KMS-11 (cell line): ENCODE measurements at regions not wholly inside any gene's neighbourhood (a gene's known extent, or its start where the extent isn't known, plus 50 kb on each side); places are given as distances from the start of the nearest gene placed in this dataset.

ENCODE experiments used
- H2AFZ ChIP-seq: fragments of 200-600 bp; sonication (generic); 2 replicates; pipeline ENCODE4 v1.6.1; 2016; ENCODE audit warnings: antibody characterized with exemption, mixed run types, low read depth
- H3K27ac ChIP-seq: fragments of 200-600 bp; sonication (generic); 2 replicates; pipeline ENCODE4 v1.6.1; 2016; ENCODE audit warnings: mild to moderate bottlenecking, mixed run types
- H3K27me3 ChIP-seq: fragments of 200-600 bp; sonication (generic); 2 replicates; pipeline ENCODE4 v1.6.1; 2017; ENCODE audit warnings: mild to moderate bottlenecking, low read depth, mixed run types, moderate library complexity; ENCODE audit not compliant: insufficient read depth
- H3K36me3 ChIP-seq: fragments of 200-600 bp; sonication (generic); 2 replicates; pipeline ENCODE4 v1.6.1; 2017; ENCODE audit warnings: mild to moderate bottlenecking, mixed run types; ENCODE audit not compliant: insufficient read depth
- H3K4me1 ChIP-seq: fragments of 200-600 bp; sonication (generic); 2 replicates; pipeline ENCODE4 v1.6.1; 2016; ENCODE audit warnings: mild to moderate bottlenecking, low read depth, mixed run types; ENCODE audit not compliant: poor library complexity, severe bottlenecking
- H3K4me2 ChIP-seq: fragments of 200-600 bp; sonication (generic); 2 replicates; pipeline ENCODE4 v1.7.0; 2016; ENCODE audit warnings: mild to moderate bottlenecking, mixed run types
- H3K4me3 ChIP-seq: fragments of 200-600 bp; sonication (generic); IDR thresholded peaks from 2 replicates; pipeline ENCODE4 v1.6.1; 2017; ENCODE audit warnings: low read depth, low read length, mixed read lengths; ENCODE audit not compliant: insufficient read depth
- H3K79me2 ChIP-seq: fragments of 200-600 bp; sonication (generic); 2 replicates; pipeline ENCODE4 v1.6.1; 2016; ENCODE audit warnings: low read depth, mixed run types; ENCODE audit not compliant: insufficient read depth
- H3K9ac ChIP-seq: fragments of 200-600 bp; sonication (generic); 2 replicates; pipeline ENCODE4 v1.6.1; 2016; ENCODE audit warnings: mild to moderate bottlenecking, mixed run types
- H4K20me1 ChIP-seq: fragments of 200-600 bp; sonication (generic); 2 replicates; pipeline ENCODE4 v1.6.1; 2016; ENCODE audit warnings: mild to moderate bottlenecking, mixed run types; ENCODE audit not compliant: insufficient read depth
- CTCF ChIP-seq: fragments of 200-600 bp; sonication (generic); conservative IDR thresholded peaks from 2 replicates; pipeline ENCODE4 v1.6.1; 2017; ENCODE audit warnings: low read depth, mild to moderate bottlenecking, antibody characterized with exemption, low read length, moderate library complexity, mixed read lengths

- no peaks in the 10 kb centered on the region for H3K79me2 ChIP-seq
- no peak for TF ChIP-seq CTCF
- no peak overlapping the region for H2AFZ ChIP-seq
- no peaks in the 10 kb centered on the region for H3K27me3 ChIP-seq
- H3K4me3 ChIP-seq: no peak overlapping the region
- no peak overlapping the region for H3K27ac ChIP-seq
- no peak overlapping the region for H3K9ac ChIP-seq
- H4K20me1 ChIP-seq: no peaks in the 10 kb centered on the region
- no peaks in the 10 kb centered on the region for H3K36me3 ChIP-seq
- no peak overlapping the region for H3K4me2 ChIP-seq
- H3K4me1 ChIP-seq: no peaks in the 10 kb centered on the region
Observed at GRCh38 chr4:30879855-30880598, 159.9 kb downstream of the PCDH7 start.

- no peaks in the 10 kb centered on the region for H3K79me2 ChIP-seq
- TF ChIP-seq CTCF: no peak
- no peak overlapping the region for H3K27ac ChIP-seq
- H3K27me3 ChIP-seq: no peaks in the 10 kb centered on the region
- no peak overlapping the region for H3K4me2 ChIP-seq
- no peaks in the 10 kb centered on the region for H3K36me3 ChIP-seq
- no peak overlapping the region for H3K4me3 ChIP-seq
- no peaks in the 10 kb centered on the region for H4K20me1 ChIP-seq
- H2AFZ ChIP-seq: no peak overlapping the region
- no peak overlapping the region for H3K9ac ChIP-seq
- H3K4me1 ChIP-seq: no peaks in the 10 kb centered on the region
Observed at GRCh38 chr4:30881985-30882384, 161.8 kb downstream of the PCDH7 start.

GRCh38 chr4:30882443-30882842 lies 162.3 kb downstream of the PCDH7 start:
- Histone ChIP-seq H3K27me3 (no peaks in the 10 kb centered on the region), H4K20me1 (no peaks in the 10 kb centered on the region), H3K27ac (no peak overlapping the region), H3K36me3 (no peaks in the 10 kb centered on the region), H3K4me1 (no peaks in the 10 kb centered on the region), H3K4me2 (no peak overlapping the region), H3K9ac (no peak overlapping the region), H3K79me2 (no peaks in the 10 kb centered on the region), H3K4me3 (no peak overlapping the region), H2AFZ (no peak overlapping the region)
- TF ChIP-seq CTCF: no peak

GRCh38 chr4:30882995-30883675 lies 163.0 kb downstream of the PCDH7 start:
- Histone ChIP-seq H2AFZ (no peak overlapping the region), H4K20me1 (no peaks in the 10 kb centered on the region), H3K4me3 (no peak overlapping the region), H3K9ac (no peak overlapping the region), H3K27ac (no peak overlapping the region), H3K4me2 (no peak overlapping the region), H3K4me1 (no peaks in the 10 kb centered on the region), H3K79me2 (no peaks in the 10 kb centered on the region), H3K27me3 (no peaks in the 10 kb centered on the region), H3K36me3 (no peaks in the 10 kb centered on the region)
- no peak for TF ChIP-seq CTCF
